HG02973 (cell line): ENCODE measurements at regions not wholly inside any gene's neighbourhood (a gene's known extent, or its start where the extent isn't known, plus 50 kb on each side); places are given as distances from the start of the nearest gene placed in this dataset.
A peak's percentile ranks its signal among the peaks of the same experiment; 100 is the strongest.

Experiments
- ATAC-seq: cut with Tn5 transposase; IDR thresholded peaks from one replicate; pipeline ENCODE4 v1.9.1; 2021; ENCODE audit warnings: moderate library complexity; ENCODE audit not compliant: unreplicated experiment

DNA sequence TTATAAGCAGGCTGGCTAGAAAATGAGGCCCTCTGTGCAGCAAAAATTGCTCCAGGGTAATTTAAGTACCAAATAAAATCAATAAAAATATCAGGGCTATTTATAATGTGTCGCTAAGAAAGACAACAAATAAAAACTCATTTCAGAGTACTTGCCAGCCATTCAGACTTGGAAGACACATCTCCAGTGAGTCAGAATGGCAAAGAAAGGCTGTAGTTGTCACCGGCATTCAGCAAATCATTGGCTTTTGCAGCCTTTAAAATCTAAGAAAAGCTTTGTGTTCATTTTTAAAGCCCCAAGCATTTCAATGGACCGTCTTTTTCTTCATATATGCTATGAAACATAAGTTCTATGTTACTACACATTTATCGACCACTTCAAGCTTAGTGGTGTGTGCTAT lies 141.1 kb upstream of the HNMT start:
- ATAC-seq = no peak

DNA sequence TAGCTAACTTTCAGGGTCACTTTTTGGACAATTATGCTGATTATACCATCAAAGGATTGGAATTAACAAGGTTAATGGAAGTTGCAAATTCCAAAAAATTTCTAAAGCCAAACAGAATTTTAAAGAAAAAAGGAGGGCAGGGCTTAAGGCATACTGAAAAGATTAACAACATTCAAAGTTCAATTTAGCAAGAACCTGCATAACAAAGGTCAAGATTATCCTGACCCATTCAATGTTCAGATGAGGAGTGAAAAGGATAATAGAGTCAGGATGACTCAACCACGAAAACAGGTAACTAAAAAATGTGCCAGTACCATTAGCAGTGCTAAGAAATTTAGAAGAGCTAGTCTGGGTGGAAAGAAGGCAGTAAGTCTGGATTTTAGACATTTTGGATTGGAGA lies 139.8 kb upstream of the HNMT start:
- no peak for ATAC-seq

DNA sequence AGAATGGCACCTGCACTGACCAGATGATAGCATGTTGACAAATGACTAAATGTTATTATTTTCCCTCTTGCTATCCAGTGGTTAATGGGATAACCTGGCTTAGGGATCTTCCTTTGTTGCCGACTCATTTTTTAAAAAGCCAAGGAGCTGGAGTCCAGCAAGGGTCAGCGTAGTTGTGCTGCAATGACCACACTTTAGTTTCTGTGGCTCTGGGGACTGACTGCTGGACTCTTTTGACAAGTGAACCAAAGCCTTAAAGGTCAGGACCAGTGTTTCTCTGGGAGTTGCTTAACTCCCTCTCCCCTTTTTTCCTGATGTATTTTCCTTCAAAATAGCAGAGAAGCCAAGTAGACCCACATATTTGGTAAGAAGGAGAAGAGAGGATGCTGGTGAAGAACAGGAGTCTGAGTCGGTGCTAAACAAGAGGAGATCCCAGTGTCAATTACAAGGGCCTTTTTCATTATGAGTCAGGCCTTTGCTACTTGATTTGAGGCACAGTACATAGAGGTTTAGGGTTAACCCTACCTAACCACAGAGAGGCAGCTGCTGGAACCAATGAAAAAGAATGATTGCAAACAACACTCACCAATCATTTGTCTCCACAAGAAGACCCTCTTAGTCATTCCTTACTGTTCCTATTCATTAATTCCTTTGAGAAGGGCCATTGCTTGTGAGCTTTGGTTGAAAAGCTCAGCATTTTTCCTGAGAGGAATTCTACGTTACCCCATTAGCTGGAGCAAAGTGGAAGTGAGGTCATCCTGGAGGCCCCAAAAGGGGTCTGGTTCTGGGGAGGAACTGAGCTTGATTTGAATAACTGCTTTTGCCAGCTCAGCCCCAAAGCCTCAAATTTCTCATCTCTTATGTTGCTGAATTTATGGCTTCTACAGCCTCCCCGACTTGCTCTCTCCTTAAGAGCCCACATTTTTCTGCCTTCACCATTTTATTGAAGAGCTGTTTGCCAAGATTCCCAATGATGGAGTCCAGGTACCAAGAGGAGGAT lies 137.6 kb upstream of the HNMT start:
- ATAC-seq = peak; percentile 92

DNA sequence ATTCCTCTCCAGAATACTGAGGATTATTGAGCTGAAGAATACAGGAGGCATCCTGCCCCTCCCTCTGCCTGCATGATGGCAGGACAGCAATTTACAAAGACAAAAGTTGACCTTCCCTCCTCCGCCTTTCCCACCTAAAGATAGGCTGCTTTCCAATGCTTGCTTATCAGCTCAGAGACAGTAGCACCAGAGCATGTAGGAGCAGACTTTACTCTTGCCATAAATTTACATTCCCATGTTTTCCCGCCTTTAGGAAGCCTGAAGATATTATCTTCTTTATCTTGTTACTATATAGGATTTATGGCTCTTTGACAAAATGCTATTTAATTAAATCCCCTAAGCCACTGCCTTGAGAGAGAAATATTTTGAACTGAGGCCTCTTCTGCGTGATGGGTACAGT lies 135.6 kb upstream of the HNMT start:
- ATAC-seq = no peak

DNA sequence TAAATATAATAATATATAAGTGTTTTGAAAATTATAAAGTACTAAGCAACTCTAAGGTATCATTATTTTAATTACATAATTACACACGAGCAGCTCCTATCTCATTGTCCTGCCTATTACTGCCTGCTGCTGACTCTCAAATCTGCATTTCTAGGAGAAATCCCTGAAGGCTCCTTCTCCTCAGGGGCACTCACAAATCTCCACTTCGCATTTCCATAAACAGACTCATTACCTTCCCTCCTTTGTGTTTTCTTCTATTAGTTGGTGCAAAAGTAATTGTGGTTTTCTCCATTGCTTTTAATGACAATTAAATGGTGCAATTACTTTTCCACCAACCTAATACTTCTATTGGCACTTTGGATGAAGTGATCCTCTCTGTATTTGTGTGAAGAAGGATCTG lies 135.0 kb upstream of the HNMT start:
- ATAC-seq = no peak

DNA sequence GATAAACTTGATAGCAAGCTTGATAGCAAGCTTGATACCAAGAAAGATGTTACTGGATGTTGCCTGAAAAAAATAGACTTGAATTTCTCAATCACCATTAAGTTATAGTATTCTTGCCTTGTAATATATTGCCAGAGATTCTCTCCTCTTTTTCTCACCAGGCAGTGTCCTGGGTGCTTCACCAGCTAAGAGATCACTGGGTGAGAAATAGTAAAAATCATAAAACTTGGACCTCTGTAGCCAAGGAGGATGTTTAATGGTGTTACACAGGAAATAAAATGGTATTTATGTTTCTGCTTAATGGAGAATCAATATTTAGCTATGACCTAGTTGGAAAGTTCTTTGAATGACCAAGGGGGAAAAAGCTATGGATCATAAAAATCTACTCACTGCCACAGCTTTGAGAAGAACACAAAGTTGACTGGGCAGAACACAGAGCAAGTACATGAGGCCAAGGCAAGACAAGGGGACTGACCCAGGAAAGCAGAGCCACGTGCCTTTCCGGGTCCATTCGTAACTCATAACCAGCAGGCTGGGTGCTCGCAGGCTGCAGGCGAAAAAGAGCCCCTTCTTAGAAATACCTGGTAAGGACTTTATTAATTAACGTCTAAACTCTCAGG lies 129.4 kb upstream of the HNMT start:
- no peak for ATAC-seq

DNA sequence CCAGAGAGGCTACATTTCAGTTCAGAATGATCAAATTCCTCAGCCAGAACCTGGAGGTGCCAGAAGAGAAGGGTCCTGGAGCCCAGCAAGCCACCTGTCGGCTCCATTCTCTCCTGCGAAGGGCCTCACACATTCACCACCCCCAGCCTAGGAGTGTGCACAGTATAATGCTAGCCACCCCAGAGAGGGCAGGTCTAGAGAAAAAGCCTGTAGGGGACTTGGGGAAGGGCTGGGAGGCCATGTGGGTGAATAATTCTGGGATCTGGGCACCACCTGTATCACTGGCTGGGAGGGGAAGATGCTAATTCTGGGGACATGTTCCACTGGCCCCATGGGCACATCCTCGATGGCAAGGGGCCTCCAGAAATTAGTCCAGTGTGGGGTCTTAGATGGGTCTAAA lies 127.6 kb upstream of the HNMT start:
- ATAC-seq = no peak

DNA sequence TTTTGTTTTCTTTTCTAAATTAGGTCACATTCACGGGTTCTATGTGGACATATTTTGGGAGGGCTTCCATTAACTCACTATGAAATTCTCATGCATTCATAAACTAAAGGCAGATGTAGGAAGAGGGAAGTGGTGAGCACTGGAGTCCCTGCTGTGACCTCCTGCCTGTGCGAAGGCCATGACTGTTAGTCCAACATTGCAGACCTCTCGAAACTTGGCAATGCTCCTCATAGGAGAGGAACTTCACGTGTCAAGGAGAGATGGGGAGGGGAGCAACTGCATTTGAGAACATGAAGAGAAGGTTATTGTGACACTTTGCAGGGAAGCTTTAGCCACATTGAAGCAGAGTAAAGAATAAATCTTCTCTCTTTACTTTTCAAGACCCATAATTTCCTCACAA lies 126.4 kb upstream of the HNMT start:
- ATAC-seq = no peak

DNA sequence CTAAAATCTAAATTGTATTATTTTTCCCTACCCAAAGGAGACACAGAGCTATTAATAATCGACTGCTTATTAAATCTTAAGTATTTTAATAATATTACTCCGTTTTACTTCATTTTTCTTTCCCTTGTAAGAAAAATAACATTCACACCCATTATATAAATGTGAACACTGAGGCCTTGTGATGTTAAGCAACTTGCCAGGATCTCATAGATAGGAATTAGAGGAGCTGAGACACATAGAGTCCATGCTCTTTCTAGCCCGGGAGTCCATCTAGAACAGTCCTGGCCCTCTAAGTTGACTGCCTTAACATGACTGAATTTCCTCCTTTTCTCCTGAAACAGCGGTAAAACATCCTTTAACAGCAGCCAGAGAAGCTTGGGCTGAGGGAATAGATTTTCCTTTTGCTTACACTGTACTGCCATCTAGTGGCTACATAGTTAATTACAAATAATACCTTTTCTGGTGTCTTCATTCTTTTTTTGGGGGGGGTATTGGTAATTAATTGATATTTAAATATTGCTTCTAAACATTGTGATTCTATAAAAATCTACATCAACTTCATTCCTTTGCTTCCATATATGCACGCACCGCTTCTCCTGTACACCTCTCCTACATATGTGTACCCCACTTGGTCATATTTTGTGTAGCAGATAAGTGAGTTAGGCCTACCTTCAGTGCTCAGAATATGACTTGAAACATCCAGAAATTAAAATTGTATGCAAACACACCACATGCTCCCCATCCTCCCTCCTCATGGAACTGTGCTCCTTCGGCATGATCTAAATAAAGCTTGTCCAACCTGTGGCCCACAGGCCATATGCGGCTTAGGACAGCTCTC lies 125.8 kb upstream of the HNMT start:
- peak; percentile 55 for ATAC-seq

DNA sequence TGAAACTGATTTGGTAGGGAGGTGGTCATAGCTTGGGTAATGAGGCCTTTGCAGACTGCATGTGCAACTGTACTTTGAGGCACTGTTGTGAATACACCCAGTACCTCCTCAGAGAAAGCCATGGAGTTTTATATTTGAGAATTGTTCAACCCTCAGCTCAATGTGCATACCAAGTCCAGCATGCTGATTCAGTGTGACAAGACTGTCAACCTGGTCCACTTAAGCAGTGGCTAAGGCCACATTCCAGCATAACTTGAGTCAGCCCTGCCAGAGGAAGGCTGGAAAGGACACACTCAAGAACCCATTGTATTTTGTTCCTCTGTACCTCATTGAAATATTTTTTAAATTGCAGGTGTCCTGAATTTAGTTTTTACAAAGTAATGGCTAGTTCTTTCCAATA lies 121.8 kb upstream of the HNMT start:
- ATAC-seq = no peak

DNA sequence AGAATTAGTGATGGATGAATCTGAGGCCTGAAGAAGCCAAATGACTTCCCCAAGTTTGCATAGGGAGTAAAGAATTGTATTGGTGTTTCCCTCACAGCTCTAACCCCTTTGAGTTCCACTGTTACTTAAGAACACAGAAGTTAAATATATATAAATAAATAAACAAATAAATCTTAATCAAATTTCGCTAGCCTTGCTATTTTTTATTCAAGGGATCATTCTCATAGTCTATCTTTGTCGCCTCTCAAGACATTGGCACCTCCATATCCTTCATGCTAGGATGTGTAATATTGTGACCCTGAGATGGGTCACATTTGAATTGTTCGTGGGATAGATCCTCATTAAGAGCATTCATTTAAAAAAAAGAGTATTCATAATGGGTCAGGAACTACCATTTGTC lies 121.3 kb upstream of the HNMT start:
- ATAC-seq = no peak

DNA sequence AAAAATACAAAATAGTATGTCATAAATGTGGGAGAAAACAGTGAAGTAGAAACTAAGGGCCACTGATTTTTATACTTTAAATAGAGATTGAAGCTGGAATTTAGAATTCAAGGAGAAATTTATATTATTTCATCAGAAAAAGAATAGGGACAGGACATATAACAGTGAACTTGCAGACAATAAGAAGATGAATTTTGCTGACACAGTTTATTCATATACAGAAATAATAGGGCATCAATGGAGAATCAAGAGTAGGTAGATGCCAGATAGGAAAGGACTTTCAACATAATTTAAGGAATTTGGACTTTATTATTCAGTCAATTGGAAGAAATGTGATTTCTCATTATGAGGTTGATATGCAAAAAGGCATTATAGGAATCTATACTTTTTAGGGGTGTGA lies 118.9 kb upstream of the HNMT start:
- ATAC-seq = no peak

DNA sequence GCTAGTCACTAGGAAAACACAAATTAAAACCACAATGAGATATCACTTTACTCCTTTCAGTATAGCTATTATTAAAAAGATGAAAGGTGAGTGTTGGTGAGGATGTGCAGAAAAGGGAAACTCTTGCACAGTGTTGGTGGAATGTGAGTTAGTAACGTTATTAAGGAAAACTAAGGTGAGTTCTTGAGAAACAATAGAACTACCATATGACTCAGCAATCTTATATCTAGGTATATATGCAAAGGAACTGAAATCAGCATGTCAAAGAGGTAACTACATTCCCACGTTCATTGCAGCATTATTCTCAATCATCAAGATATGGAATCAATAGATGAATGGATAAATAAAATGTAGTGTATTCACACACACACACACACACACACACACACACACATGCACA lies 117.3 kb upstream of the HNMT start:
- no peak for ATAC-seq

DNA sequence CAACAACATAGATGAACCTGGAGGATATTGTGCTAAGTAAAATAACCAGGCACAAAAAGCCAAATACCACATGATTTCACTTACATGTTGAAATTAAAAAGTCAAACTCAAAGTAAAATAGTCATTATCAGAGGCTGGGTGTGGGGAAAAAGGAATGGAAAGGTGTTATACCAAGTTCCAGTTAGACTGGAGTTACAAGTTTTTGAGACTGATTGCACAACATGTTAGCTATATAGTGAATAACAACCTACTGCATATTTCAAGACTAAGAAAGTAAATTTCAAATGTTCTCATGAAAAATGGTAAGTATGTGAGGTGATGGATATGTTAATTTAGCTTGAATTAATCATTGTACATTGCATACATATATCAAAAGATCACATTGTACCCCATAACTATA lies 116.8 kb upstream of the HNMT start:
- ATAC-seq = no peak

DNA sequence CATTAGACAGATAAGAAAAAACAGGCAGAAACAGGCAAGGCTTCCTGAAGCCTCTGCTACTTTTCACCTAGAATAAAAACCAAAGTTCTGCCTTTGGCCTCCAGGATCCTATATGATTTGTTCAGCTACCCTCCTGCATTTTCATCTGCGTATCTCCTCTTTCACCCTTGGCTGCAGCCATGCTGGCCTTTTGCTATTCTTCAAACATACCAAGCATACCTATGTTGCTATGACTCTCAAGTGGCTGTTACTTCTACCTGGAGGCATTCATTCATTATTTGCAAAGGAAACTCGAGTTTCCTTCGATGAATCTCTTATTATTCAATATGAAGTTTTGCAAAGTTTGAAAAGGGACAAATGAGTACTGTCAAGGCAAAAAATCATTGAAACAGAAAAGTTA lies 106.4 kb upstream of the HNMT start:
- ATAC-seq = no peak

DNA sequence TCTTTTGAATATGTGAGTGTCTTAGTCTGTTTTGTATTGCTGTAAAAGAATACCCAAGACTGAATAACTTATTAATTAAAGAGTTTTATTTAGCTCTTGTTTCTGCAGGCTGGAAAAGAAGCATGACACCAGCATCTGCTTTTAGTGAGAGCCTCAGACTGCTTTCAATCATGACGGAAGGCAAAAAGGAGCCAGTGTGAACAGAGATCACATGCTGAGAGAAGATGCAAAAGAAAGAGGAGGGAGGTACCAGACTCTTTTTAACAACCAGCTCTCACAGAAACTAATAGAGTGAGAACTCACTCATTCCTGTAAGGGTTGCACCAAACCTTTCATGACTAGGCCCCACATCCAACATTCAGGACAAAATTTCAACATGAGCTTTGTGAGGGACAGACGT lies 101.6 kb upstream of the HNMT start:
- ATAC-seq = no peak

DNA sequence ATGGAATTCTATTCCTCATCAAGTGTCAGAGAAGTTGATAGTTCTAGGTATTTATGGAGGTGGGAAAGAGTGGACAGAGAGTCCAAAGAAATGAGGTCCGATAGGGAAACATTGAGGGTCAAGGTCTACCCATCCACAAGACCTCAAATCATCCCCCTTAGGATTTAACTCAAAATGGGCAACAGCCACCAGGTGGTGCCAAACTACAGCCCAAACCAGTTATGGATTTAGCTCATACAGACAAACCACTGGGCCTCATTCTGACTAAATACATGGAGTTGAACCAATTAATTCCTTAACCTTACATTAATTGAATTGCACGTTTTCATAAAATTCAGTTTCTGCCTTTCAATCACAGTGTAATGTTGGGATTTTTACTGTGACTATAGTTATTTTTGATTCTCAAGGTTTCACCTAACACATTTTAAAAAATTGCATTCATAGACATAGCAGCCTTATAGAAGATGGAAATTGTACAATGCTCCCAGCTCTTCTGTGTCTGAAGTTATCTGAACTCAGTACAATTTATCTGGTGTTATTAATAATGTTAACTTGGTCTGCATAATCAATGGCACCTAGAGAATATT lies 98.2 kb upstream of the HNMT start:
- ATAC-seq = no peak

DNA sequence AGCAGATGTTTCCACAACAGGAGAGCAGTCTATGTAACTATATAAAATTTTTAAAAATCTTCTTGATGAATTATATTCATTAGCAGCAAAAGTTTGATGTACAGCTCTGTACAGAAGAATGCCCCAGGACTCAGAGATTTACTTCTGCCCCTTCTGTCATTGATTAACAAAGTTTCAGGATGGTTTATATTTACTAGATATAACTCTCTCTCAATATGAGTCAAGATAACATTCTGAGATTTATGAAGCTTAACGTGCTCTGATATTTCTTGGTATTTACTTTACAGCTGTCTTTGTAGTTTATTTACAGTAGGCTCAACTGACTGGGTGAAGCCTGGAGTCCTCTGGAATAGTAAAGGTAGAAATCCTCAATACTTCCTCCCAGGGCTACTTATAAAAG lies 93.6 kb upstream of the HNMT start:
- peak; percentile 83 for ATAC-seq

DNA sequence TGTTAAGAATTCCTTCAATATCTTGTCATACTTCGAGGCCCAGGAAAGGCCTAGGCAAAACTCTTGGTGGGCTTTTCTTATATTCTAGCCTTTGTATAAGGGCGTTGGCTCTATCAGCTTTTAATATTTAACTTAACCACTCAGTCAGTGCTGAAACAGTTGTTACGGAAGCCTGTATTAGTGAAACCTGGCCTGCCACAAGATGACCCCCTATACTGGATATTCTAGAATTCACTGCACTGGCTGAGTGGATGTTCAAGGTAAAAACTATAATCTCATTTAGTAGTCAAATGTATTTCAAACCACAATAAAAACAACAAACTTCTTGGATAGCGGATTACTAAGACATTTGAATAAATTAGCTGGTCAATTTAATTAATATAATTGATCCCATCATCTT lies 91.7 kb upstream of the HNMT start:
- no peak for ATAC-seq

DNA sequence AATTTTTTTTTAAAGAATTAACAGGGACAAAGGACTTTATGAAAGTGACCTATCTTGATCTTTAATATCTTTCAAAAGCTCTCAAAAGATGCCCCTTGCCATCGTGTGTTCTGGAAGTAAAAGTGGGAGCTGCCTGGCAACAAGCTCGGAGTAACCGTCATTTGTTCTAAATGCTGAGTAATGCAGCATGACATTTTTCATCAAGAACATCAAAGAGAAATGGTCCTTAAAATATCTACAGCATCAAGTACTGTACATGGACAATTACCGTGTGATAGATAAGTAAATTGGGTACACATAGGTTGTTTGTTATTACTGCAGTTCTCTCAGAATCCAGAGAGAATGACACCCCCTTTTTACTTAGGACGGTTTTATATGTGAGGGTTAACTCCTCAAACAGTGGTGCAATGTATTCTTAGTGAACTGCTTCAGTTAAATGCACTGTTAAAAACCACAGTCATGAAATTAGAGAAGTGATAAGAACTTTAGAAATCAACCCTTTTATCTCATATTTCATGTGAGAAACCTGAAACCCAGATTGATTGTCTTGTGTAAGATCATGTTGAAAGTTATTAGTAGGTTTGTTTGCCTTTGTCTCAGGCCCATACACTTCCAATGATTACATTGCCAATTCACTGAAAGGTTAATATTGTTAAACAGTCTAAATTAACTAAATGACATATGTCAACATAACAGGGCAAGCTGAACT lies 90.6 kb upstream of the HNMT start:
- no peak for ATAC-seq

DNA sequence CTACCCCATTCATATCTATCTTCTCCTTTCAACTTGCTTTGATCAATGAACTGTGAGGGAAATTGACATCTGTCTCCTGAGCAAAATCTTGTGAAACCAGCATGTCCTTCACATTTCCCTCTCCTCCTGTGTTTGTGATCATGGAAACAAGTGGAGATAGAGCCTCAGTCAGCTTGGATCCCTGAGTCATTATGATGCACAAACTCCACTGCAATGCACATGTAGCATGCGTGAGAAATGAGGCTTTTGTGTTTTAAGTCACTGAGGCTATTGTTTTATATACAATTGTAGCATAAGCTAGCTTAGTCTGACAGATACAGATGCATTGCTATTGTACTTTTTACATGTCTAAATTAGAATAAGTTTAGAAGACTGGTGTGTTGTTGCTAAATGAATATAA lies 85.2 kb upstream of the HNMT start:
- ATAC-seq = no peak
